GM12878 (cell line): ENCODE measurements at regions not wholly inside any gene's neighbourhood (a gene's known extent, or its start where the extent isn't known, plus 50 kb on each side); places are given as distances from the start of the nearest gene placed in this dataset.

Experiments used
- ATAC-seq: fragments of 200-7000 bp; cut with Tn5 transposase; 3 replicates; pipeline ENCODE4 v1.9.1; 2020; ENCODE audit warnings: mild to moderate bottlenecking, moderate library complexity
- BruUV-seq: library from RNA; stranded (reverse); fragments of 400-500 nt; replicated peaks from 2 replicates; lab custom pipeline; 2021; lab: Mats Ljungman, UMichigan
- CTCF ChIA-PET: fragments of 300-600 bp; sonication (Branson Sonifier 250); formaldehyde crosslinking; extraction: SDS; loops from one replicate; lab custom pipeline; 2021; ENCODE audit warnings: inconsistent platforms; lab: Yijun Ruan, JAX
- POLR2A ChIA-PET: fragments of 350-600 bp; formaldehyde crosslinking; extraction: SDS; loops from one replicate; lab custom pipeline; 2021; ENCODE audit warnings: inconsistent platforms; lab: Charles Lee
- RAD21 ChIA-PET: fragments of 300-600 bp; sonication (Branson Sonifier 250); formaldehyde crosslinking; loops from one replicate; lab custom pipeline; 2023; ENCODE audit warnings: antibody characterized with exemption; ENCODE audit not compliant: unreplicated experiment; lab: Charles Lee
- SMC1A ChIA-PET: fragments of 300-600 bp; sonication (Branson Sonifier 250); formaldehyde crosslinking; loops from one replicate; lab custom pipeline; 2023; ENCODE audit not compliant: unreplicated experiment, uncharacterized antibody; lab: Charles Lee
- DNase-seq: peaks from one replicate; pipeline ENCODE4 v3.0.0-alpha.2; 2011; ENCODE audit warnings: low read depth, low spot score
- FAIRE-seq: peaks from 3 replicates; lab custom pipeline; 2011; peaks lifted over from hg19 to GRCh38; lab: Jason Lieb, UNC
- H2AFZ ChIP-seq: 2 replicates; pipeline ENCODE4 v1.6.0; 2011; ENCODE audit warnings: low read depth, low read length, control low read depth; ENCODE audit not compliant: control insufficient read depth
- H3K27ac ChIP-seq: 2 replicates; pipeline ENCODE4 v1.5.1; 2011; ENCODE audit warnings: control low read depth; ENCODE audit not compliant: control insufficient read depth, insufficient read depth
- H3K27me3 ChIP-seq, 2 experiments: replicated peaks in 1 of 2; 2 replicates each; pipeline versions ENCODE4 v1.6.0 to v1.6.1; 2011; ENCODE audit warnings: low read length in 1 of 2; ENCODE audit not compliant: control insufficient read depth in 2 of 2, insufficient read depth in 2 of 2
- H3K36me3 ChIP-seq, 2 experiments: 2 replicates each; pipeline ENCODE4 v1.5.1; 2011; ENCODE audit warnings: low read length in 1 of 2; ENCODE audit not compliant: control insufficient read depth in 2 of 2, insufficient read depth in 2 of 2
- H3K4me1 ChIP-seq: 2 replicates; pipeline ENCODE4 v1.6.1; 2011; ENCODE audit warnings: mild to moderate bottlenecking, low read length, moderate library complexity, mixed read lengths; ENCODE audit not compliant: control insufficient read depth, insufficient read depth
- H3K4me2 ChIP-seq: 2 replicates; pipeline ENCODE4 v1.6.0; 2011; ENCODE audit warnings: control low read depth; ENCODE audit not compliant: control insufficient read depth, insufficient read depth
- H3K4me3 ChIP-seq: fragments of 200-600 bp; sonication (generic); 2 replicates; pipeline ENCODE4 v1.5.1; 2016
- H3K79me2 ChIP-seq: 2 replicates; pipeline ENCODE4 v1.6.0; 2011; ENCODE audit warnings: low read length; ENCODE audit not compliant: control insufficient read depth, insufficient read depth
- H3K9ac ChIP-seq: 2 replicates; pipeline ENCODE4 v1.8.0; 2011; ENCODE audit warnings: low read length, control low read depth, mixed read lengths; ENCODE audit not compliant: control insufficient read depth, insufficient read depth
- H3K9me3 ChIP-seq: replicated peaks from 3 replicates; pipeline ENCODE4 v1.5.1; 2011; ENCODE audit warnings: mild to moderate bottlenecking, low read length; ENCODE audit not compliant: control insufficient read depth, insufficient read depth
- H4K20me1 ChIP-seq: 2 replicates; pipeline ENCODE4 v1.6.0; 2011; ENCODE audit not compliant: control insufficient read depth, insufficient read depth
- BCLAF1 ChIP-seq: fragments of 450-650 bp; IDR thresholded peaks from 2 replicates; pipeline ENCODE4 v1.6.1; 2017; ENCODE audit warnings: antibody characterized with exemption, mild to moderate bottlenecking, moderate library complexity
- CHD1 ChIP-seq: IDR thresholded peaks from 2 replicates; pipeline ENCODE4 v1.6.1; 2012; ENCODE audit warnings: low read depth, low read length, improper control_type of control experiment
- CHD2 ChIP-seq: IDR thresholded peaks from 2 replicates; pipeline ENCODE4 v1.6.1; 2011; ENCODE audit warnings: low read depth, low read length, improper control_type of control experiment, borderline replicate concordance
- CREM ChIP-seq: IDR thresholded peaks from 2 replicates; pipeline ENCODE4 v1.6.1; 2014; ENCODE audit warnings: antibody characterized with exemption, low read depth
- GABPA ChIP-seq: IDR thresholded peaks from 2 replicates; pipeline ENCODE4 v1.6.1; 2014; ENCODE audit warnings: antibody characterized with exemption, low read depth, mild to moderate bottlenecking, inconsistent platforms
- HCFC1 ChIP-seq: fragments of 150-350 bp; IDR thresholded peaks from 2 replicates; pipeline ENCODE4 v1.6.1; 2014; ENCODE audit warnings: low read length
- JUND ChIP-seq: IDR thresholded peaks from 2 replicates; pipeline ENCODE4 v1.6.1; 2012; ENCODE audit warnings: low read depth, mild to moderate bottlenecking, low read length, improper control_type of control experiment, moderate library complexity
- MEF2A ChIP-seq: IDR thresholded peaks from 2 replicates; pipeline ENCODE4 v1.6.1; 2011; ENCODE audit warnings: low read depth, mild to moderate bottlenecking, low read length, moderate library complexity; ENCODE audit not compliant: insufficient read depth
- PAX5 ChIP-seq: IDR thresholded peaks from 2 replicates; pipeline ENCODE4 v1.6.1; 2011; ENCODE audit warnings: low read depth, low read length, borderline replicate concordance
- RELA ChIP-seq: fragments of 450-650 bp; IDR thresholded peaks from 2 replicates; pipeline ENCODE4 v1.8.0; 2014; ENCODE audit warnings: borderline replicate concordance; ENCODE audit not compliant: partially characterized antibody
- REST ChIP-seq: IDR thresholded peaks from 2 replicates; pipeline ENCODE4 v1.6.1; 2012; ENCODE audit warnings: mild to moderate bottlenecking, low read depth, low read length
- SIN3A ChIP-seq: IDR thresholded peaks from 2 replicates; pipeline ENCODE4 v1.6.1; 2012; ENCODE audit warnings: low read depth, low read length, improper control_type of control experiment
- TAF1 ChIP-seq: IDR thresholded peaks from 2 replicates; pipeline ENCODE4 v1.6.1; 2011; ENCODE audit warnings: mild to moderate bottlenecking, low read depth, low read length, borderline replicate concordance
- WRNIP1 ChIP-seq: IDR thresholded peaks from 2 replicates; pipeline ENCODE4 v1.6.1; 2011; ENCODE audit warnings: low read depth, low read length, improper control_type of control experiment, borderline replicate concordance
- ZZZ3 ChIP-seq: IDR thresholded peaks from 2 replicates; pipeline ENCODE4 v1.6.1; 2011; ENCODE audit warnings: low read depth; ENCODE audit not compliant: control insufficient read depth, insufficient read length
- WGBS: methylation state at CpG from one replicate; pipeline ENCODE4 v1.1.6; 2016; ENCODE audit warnings: low lambda C conversion rate; ENCODE audit not compliant: insufficient replicate concordance, insufficient coverage; ENCODE audit errors: missing lambda C conversion rate; 5-methylcytosine and 5-hydroxymethylcytosine counted together
- in situ Hi-C: fragments of 300-500 bp; cut with MboI; formaldehyde crosslinking; loops from 9 replicates; pipeline ENCODE4 v1.14.3; 2018; ENCODE audit warnings: mixed read lengths
- intact Hi-C: fragments of 100-400 bp; cut with micrococcal nuclease; formaldehyde crosslinking; loops from one replicate; pipeline ENCODE4 v1.14.2; 2022; ENCODE audit not compliant: unreplicated experiment

GRCh38 chr16:17753434-17753833 is 282.7 kb upstream of the XYLT1 start (continued):
- TF ChIP-seq WRNIP1 (no peak), CHD1 (no peak), CHD2 (no peak)
- TF ChIP-seq, all 136 proteins: peak for 0

GRCh38 chr16:17749706-17750105 is 278.9 kb upstream of the XYLT1 start:
- POLR2A ChIA-PET, result no interaction called here
- CTCF ChIA-PET, result no interaction called here
- no peak overlapping the region for H2AFZ ChIP-seq
- in situ Hi-C loops (no loop called here), intact Hi-C loops (no loop called here)
- H3K36me3 ChIP-seq, result no peaks in the 10 kb centered on the region
- no peaks in the 10 kb centered on the region for H3K79me2 ChIP-seq
- FAIRE-seq (no peak), DNase-seq (no peak), ATAC-seq (no peak)
- RAD21 ChIA-PET, result no interaction called here
- H3K9ac ChIP-seq, result no peak overlapping the region
- H3K4me3 ChIP-seq, result no peak overlapping the region
- H3K27ac ChIP-seq, result no peak overlapping the region
- no peaks in the 10 kb centered on the region for H3K4me1 ChIP-seq
- no TSS peak for BruUV-seq
- H3K27me3 ChIP-seq, result no peaks in the 10 kb centered on the region
- no peaks in the 10 kb centered on the region for H4K20me1 ChIP-seq
- SMC1A ChIA-PET, result no interaction called here
- no peaks in the 10 kb centered on the region for H3K9me3 ChIP-seq
- WGBS, result 94% methylated on average over 1 of the region's 1 CpG
- H3K4me2 ChIP-seq, result no peak overlapping the region
- TF ChIP-seq CREM (no peak), TAF1 (no peak), JUND (no peak), PAX5 (no peak), MEF2A (no peak), SIN3A (no peak), GABPA (no peak), RELA (no peak), HCFC1 (no peak), ZZZ3 (no peak), REST (no peak), BCLAF1 (no peak)
